K562 (cell line): ENCODE measurements at regions not wholly inside any gene's neighbourhood (a gene's known extent, or its start where the extent isn't known, plus 50 kb on each side); places are given as distances from the start of the nearest gene placed in this dataset.

Experiments
- BACH1 ChIP-seq: fragments of 200-800 bp; sonication (Bioruptor generic); IDR thresholded peaks from 2 replicates; pipeline ENCODE4 v1.6.1; 2016; ENCODE audit warnings: missing genetic modification characterization, missing compliant biosample characterization
- CHD1 ChIP-seq: fragments of 200-600 bp; sonication (generic); IDR thresholded peaks from one replicate; pipeline ENCODE4 v1.6.1; 2012; ENCODE audit warnings: mild to moderate bottlenecking, moderate library complexity, low read length, inconsistent platforms
- COPS2 ChIP-seq: fragments of 450-650 bp; conservative IDR thresholded peaks from 2 replicates; pipeline ENCODE4 v1.6.1; 2016; ENCODE audit warnings: mild to moderate bottlenecking, moderate library complexity
- HNRNPLL ChIP-seq: fragments of 200-400 bp; formaldehyde crosslinking; IDR thresholded peaks from 2 replicates; pipeline ENCODE4 v1.6.1; 2017; ENCODE audit warnings: low read length, low read depth, mild to moderate bottlenecking; ENCODE audit not compliant: poor library complexity, severe bottlenecking
- MTA2 ChIP-seq: fragments of 450-650 bp; IDR thresholded peaks from 2 replicates; pipeline ENCODE4 v1.6.1; 2016; ENCODE audit warnings: low read depth
- RFX5 ChIP-seq: IDR thresholded peaks from 2 replicates; pipeline ENCODE4 v1.6.1; 2011; ENCODE audit warnings: low read depth, mild to moderate bottlenecking, improper control_type of control experiment, low read length
- SP1 ChIP-seq: sonication (generic); formaldehyde crosslinking; IDR thresholded peaks from 2 replicates; pipeline ENCODE4 v1.8.1; 2022; ENCODE audit warnings: mild to moderate bottlenecking, missing genetic modification reagents
- SREBF1 ChIP-seq: fragments of 150-350 bp; IDR thresholded peaks from 2 replicates; pipeline ENCODE4 v1.6.1; 2014; ENCODE audit warnings: antibody characterized with exemption, low read depth, low read length, borderline replicate concordance
- TFE3 ChIP-seq: fragments of 450-650 bp; formaldehyde crosslinking; IDR thresholded peaks from 2 replicates; pipeline ENCODE4 v1.4.0; 2020; ENCODE audit warnings: mild to moderate bottlenecking, mixed read lengths
- YY1 ChIP-seq, 3 experiments: IDR thresholded peaks; 2 replicates each; pipeline ENCODE4 v1.6.1; 2011; ENCODE audit warnings: low read length in 2 of 3, mild to moderate bottlenecking in 2 of 3, moderate library complexity in 2 of 3, borderline replicate concordance in 1 of 3, control low read depth in 1 of 3, low read depth in 1 of 3; ENCODE audit not compliant: insufficient read depth in 3 of 3, insufficient replicate concordance in 2 of 3, control insufficient read depth in 1 of 3, insufficient read length in 1 of 3; ENCODE audit errors: extremely low read depth in 1 of 3
- TF ChIP-seq, protein P1 (sequence below), 2 experiments: IDR thresholded peaks; 2 replicates each; pipeline ENCODE4 v1.6.1; 2012; ENCODE audit warnings: improper control_type of control experiment in 2 of 2, low read depth in 2 of 2, low read length in 2 of 2, borderline replicate concordance in 1 of 2

DNA sequence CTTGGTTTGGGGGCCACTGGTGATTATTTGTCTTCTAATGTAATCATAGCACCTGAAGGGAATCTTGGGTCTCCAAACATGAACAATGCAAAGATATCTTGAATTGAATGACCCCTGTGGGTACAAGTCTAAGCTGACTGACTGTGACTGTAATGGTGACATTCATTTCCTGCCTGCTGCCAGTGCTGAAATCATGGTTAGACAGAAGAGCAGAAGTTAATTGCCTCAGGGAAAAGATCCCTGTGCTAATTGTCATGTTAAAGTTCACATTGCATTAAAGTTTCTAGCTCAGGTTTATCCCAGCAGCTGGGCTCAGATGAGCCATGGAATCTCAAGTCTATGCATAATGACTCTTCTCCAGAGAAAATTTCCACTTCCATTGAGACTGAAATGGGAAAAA lies 772.0 kb downstream of the ETS1 start:
- TF ChIP-seq RFX5, result no peak
- TF ChIP-seq COPS2, result no peak
- TF ChIP-seq BACH1 (tag), result no peak
- TF ChIP-seq HNRNPLL, result no peak
- no peak for TF ChIP-seq CHD1
- no peak for TF ChIP-seq TFE3
- TF ChIP-seq, protein P1, sequence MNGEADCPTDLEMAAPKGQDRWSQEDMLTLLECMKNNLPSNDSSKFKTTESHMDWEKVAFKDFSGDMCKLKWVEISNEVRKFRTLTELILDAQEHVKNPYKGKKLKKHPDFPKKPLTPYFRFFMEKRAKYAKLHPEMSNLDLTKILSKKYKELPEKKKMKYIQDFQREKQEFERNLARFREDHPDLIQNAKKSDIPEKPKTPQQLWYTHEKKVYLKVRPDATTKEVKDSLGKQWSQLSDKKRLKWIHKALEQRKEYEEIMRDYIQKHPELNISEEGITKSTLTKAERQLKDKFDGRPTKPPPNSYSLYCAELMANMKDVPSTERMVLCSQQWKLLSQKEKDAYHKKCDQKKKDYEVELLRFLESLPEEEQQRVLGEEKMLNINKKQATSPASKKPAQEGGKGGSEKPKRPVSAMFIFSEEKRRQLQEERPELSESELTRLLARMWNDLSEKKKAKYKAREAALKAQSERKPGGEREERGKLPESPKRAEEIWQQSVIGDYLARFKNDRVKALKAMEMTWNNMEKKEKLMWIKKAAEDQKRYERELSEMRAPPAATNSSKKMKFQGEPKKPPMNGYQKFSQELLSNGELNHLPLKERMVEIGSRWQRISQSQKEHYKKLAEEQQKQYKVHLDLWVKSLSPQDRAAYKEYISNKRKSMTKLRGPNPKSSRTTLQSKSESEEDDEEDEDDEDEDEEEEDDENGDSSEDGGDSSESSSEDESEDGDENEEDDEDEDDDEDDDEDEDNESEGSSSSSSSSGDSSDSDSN (IDR thresholded peaks at IDR 0.05; ENCODE audit: borderline replicate concordance in 1 of 2, low read depth in 2 of 2, low read length in 2 of 2), result no peak
- TF ChIP-seq SP1 (CRISPR knock-in tag), result no peak
- no peak for TF ChIP-seq SREBF1
- no peak for TF ChIP-seq YY1 (IDR thresholded peaks at IDR 0.05; ENCODE audit: borderline replicate concordance in 1 of 3, control insufficient read depth in 1 of 3, extremely low read depth in 1 of 3, insufficient read depth in 3 of 3, insufficient read length in 1 of 3, insufficient replicate concordance in 2 of 3, low read depth in 1 of 3, low read length in 2 of 3)
- no peak for TF ChIP-seq MTA2
